Endothelial cell of umbilical vein (primary cell): ENCODE measurements at regions not wholly inside any gene's neighbourhood (a gene's known extent, or its start where the extent isn't known, plus 50 kb on each side); places are given as distances from the start of the nearest gene placed in this dataset.

Source experiments
- EZH2 ChIP-seq: IDR thresholded peaks from 2 replicates; pipeline ENCODE4 v1.6.1; 2012; ENCODE audit warnings: borderline replicate concordance, low read depth, mild to moderate bottlenecking, moderate library complexity, low read length, inconsistent platforms; ENCODE audit not compliant: severe bottlenecking
- TF ChIP-seq, protein P1 (sequence below), 2 donors: IDR thresholded peaks; 1 replicate in 1 of 2; 2 replicates in 1 of 2; pipeline ENCODE4 v1.5.1; 2011; ENCODE audit warnings: low read length in 2 of 2, mild to moderate bottlenecking in 2 of 2, moderate library complexity in 2 of 2, control low read depth in 1 of 2, inconsistent platforms in 1 of 2, low read depth in 1 of 2; ENCODE audit not compliant: insufficient read depth in 1 of 2; ENCODE audit errors: extremely low read depth in 1 of 2

GRCh38 chr16:66278604-66279262 lies 87.8 kb upstream of the CDH5 start:
- TF ChIP-seq EZH2 = no peak
- TF ChIP-seq, protein P1, sequence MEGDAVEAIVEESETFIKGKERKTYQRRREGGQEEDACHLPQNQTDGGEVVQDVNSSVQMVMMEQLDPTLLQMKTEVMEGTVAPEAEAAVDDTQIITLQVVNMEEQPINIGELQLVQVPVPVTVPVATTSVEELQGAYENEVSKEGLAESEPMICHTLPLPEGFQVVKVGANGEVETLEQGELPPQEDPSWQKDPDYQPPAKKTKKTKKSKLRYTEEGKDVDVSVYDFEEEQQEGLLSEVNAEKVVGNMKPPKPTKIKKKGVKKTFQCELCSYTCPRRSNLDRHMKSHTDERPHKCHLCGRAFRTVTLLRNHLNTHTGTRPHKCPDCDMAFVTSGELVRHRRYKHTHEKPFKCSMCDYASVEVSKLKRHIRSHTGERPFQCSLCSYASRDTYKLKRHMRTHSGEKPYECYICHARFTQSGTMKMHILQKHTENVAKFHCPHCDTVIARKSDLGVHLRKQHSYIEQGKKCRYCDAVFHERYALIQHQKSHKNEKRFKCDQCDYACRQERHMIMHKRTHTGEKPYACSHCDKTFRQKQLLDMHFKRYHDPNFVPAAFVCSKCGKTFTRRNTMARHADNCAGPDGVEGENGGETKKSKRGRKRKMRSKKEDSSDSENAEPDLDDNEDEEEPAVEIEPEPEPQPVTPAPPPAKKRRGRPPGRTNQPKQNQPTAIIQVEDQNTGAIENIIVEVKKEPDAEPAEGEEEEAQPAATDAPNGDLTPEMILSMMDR (IDR thresholded peaks at IDR 0.05; ENCODE audit: extremely low read depth in 1 of 2, insufficient read depth in 1 of 2, low read depth in 1 of 2, low read length in 2 of 2) = no peak
